Astrocyte (in vitro differentiated cells and primary cell): ENCODE measurements at regions not wholly inside any gene's neighbourhood (a gene's known extent, or its start where the extent isn't known, plus 50 kb on each side); places are given as distances from the start of the nearest gene placed in this dataset.

Source experiments
- DNase-seq: peaks from one replicate; pipeline ENCODE4 v3.0.0-alpha.2; 2010; ENCODE audit warnings: low read depth
- FAIRE-seq: peaks from 2 replicates; lab custom pipeline; 2011; peaks lifted over from hg19 to GRCh38; lab: Jason Lieb, UNC
- H2AFZ ChIP-seq: 2 replicates; pipeline ENCODE4 v1.6.0; 2012; ENCODE audit warnings: low read depth, low read length, inconsistent platforms
- H3K27ac ChIP-seq: 2 replicates; pipeline ENCODE4 v1.5.1; 2011; ENCODE audit warnings: low read depth, low read length, inconsistent platforms
- H3K27me3 ChIP-seq: 2 replicates; pipeline ENCODE4 v1.6.0; 2011; ENCODE audit warnings: low read length, inconsistent platforms; ENCODE audit not compliant: insufficient read depth
- H3K36me3 ChIP-seq: 2 replicates; pipeline ENCODE4 v1.5.1; 2011; ENCODE audit warnings: low read length, inconsistent platforms; ENCODE audit not compliant: insufficient read depth
- H3K4me1 ChIP-seq: 2 replicates; pipeline ENCODE4 v1.5.1; 2011; ENCODE audit warnings: low read length, inconsistent platforms; ENCODE audit not compliant: insufficient read depth
- H3K4me2 ChIP-seq: 2 replicates; pipeline ENCODE4 v1.6.0; 2012; ENCODE audit warnings: low read length, inconsistent platforms
- H3K4me3 ChIP-seq: 2 replicates; pipeline ENCODE4 v1.5.1; 2011; ENCODE audit warnings: low read depth, mild to moderate bottlenecking, low read length, inconsistent platforms; ENCODE audit not compliant: insufficient read depth
- H3K79me2 ChIP-seq: 2 replicates; pipeline ENCODE4 v1.6.0; 2012; ENCODE audit warnings: mild to moderate bottlenecking, low read length, inconsistent platforms; ENCODE audit not compliant: insufficient read depth
- H3K9ac ChIP-seq: 2 replicates; pipeline ENCODE4 v1.6.0; 2012; ENCODE audit warnings: mild to moderate bottlenecking, low read length, inconsistent platforms
- H3K9me3 ChIP-seq: 2 replicates; pipeline ENCODE4 v1.5.1; 2012; ENCODE audit warnings: low read depth, mild to moderate bottlenecking, low read length, inconsistent platforms; ENCODE audit not compliant: insufficient read depth
- H4K20me1 ChIP-seq: 2 replicates; pipeline ENCODE4 v1.6.0; 2012; ENCODE audit warnings: low read length, inconsistent platforms; ENCODE audit not compliant: insufficient read depth
- H3K27ac Mint-ChIP-seq: one replicate; pipeline ENCODE4 v1.8.0; 2021; ENCODE audit warnings: mild to moderate bottlenecking, mixed read lengths; ENCODE audit not compliant: unreplicated experiment
- H3K27me3 Mint-ChIP-seq: one replicate; pipeline ENCODE4 v1.8.0; 2021; ENCODE audit warnings: low read depth, mixed read lengths; ENCODE audit not compliant: unreplicated experiment
- H3K36me3 Mint-ChIP-seq: one replicate; pipeline ENCODE4 v1.8.0; 2021; ENCODE audit warnings: low read depth, mixed read lengths; ENCODE audit not compliant: unreplicated experiment
- H3K4me1 Mint-ChIP-seq: one replicate; pipeline ENCODE4 v1.8.0; 2021; ENCODE audit warnings: low read depth, mixed read lengths; ENCODE audit not compliant: unreplicated experiment
- H3K4me3 Mint-ChIP-seq: one replicate; pipeline ENCODE4 v1.8.0; 2021; ENCODE audit warnings: mild to moderate bottlenecking, moderate library complexity, mixed read lengths; ENCODE audit not compliant: unreplicated experiment
- H3K9me3 Mint-ChIP-seq: one replicate; pipeline ENCODE4 v1.8.0; 2021; ENCODE audit warnings: mild to moderate bottlenecking, mixed read lengths; ENCODE audit not compliant: unreplicated experiment
- CTCF ChIP-seq: IDR thresholded peaks from 2 replicates; pipeline ENCODE4 v1.5.1; 2011; ENCODE audit warnings: low read depth, mild to moderate bottlenecking, inconsistent platforms, low read length, moderate library complexity; ENCODE audit not compliant: insufficient read depth
- EZH2 ChIP-seq: IDR thresholded peaks from 2 replicates; pipeline ENCODE4 v1.6.1; 2012; ENCODE audit warnings: mild to moderate bottlenecking, low read length, inconsistent platforms; ENCODE audit not compliant: insufficient read depth

GRCh38 chr2:81894451-81894990 is 1590.0 kb upstream of the LRRTM1 start:
- no peak overlapping the region for H3K4me3 ChIP-seq
- H3K9me3 Mint-ChIP-seq: no peaks in the 10 kb centered on the region
- H3K27ac ChIP-seq: no peak overlapping the region
- peaks cover 21% of the 10 kb centered on the region for H3K4me1 Mint-ChIP-seq
- no peaks in the 10 kb centered on the region for H3K27me3 ChIP-seq
- no peak overlapping the region for H3K4me3 Mint-ChIP-seq
- DNase-seq: no peak
- no peaks in the 10 kb centered on the region for H3K4me1 ChIP-seq
- no peak overlapping the region for H2AFZ ChIP-seq
- H3K27ac Mint-ChIP-seq: no peak overlapping the region
- H3K79me2 ChIP-seq: no peaks in the 10 kb centered on the region
- H3K9ac ChIP-seq: no peak overlapping the region
- TF ChIP-seq CTCF (no peak), EZH2 (no peak)
- FAIRE-seq: no peak
- H3K27me3 Mint-ChIP-seq: no peaks in the 10 kb centered on the region
- no peaks in the 10 kb centered on the region for H3K9me3 ChIP-seq
- H4K20me1 ChIP-seq: no peaks in the 10 kb centered on the region
- no peaks in the 10 kb centered on the region for H3K36me3 ChIP-seq
- no peaks in the 10 kb centered on the region for H3K36me3 Mint-ChIP-seq
- no peak overlapping the region for H3K4me2 ChIP-seq

GRCh38 chr2:81876624-81877023 is 1572.1 kb upstream of the LRRTM1 start:
- Histone ChIP-seq H3K4me2 (no peak overlapping the region), H4K20me1 (no peaks in the 10 kb centered on the region), H3K36me3 (no peaks in the 10 kb centered on the region), H3K9me3 (no peaks in the 10 kb centered on the region), H2AFZ (no peak overlapping the region), H3K79me2 (no peaks in the 10 kb centered on the region), H3K9ac (no peak overlapping the region), H3K4me1 (no peaks in the 10 kb centered on the region), H3K27me3 (no peaks in the 10 kb centered on the region), H3K27ac (no peak overlapping the region), H3K4me3 (no peak overlapping the region)
- no peak for TF ChIP-seq CTCF
- H3K9me3 Mint-ChIP-seq: no peaks in the 10 kb centered on the region
- H3K36me3 Mint-ChIP-seq: no peaks in the 10 kb centered on the region
- H3K27ac Mint-ChIP-seq: no peak overlapping the region
- no peak overlapping the region for H3K4me3 Mint-ChIP-seq
- H3K4me1 Mint-ChIP-seq: no peaks in the 10 kb centered on the region
- DNase-seq (no peak), FAIRE-seq (no peak)
- no peaks in the 10 kb centered on the region for H3K27me3 Mint-ChIP-seq

GRCh38 chr2:81872006-81872405 is 1567.5 kb upstream of the LRRTM1 start:
- no peaks in the 10 kb centered on the region for H4K20me1 ChIP-seq
- Mint-ChIP-seq H3K4me3 (no peak overlapping the region), H3K4me1 (no peaks in the 10 kb centered on the region), H3K9me3 (no peaks in the 10 kb centered on the region), H3K27ac (no peak overlapping the region), H3K27me3 (no peaks in the 10 kb centered on the region), H3K36me3 (no peaks in the 10 kb centered on the region)
- DNase-seq: no peak
- H3K27ac ChIP-seq: no peak overlapping the region
- no peak overlapping the region for H3K9ac ChIP-seq
- H3K36me3 ChIP-seq: no peaks in the 10 kb centered on the region
- H3K4me1 ChIP-seq: no peaks in the 10 kb centered on the region
- FAIRE-seq: no peak
- no peaks in the 10 kb centered on the region for H3K27me3 ChIP-seq
- H3K79me2 ChIP-seq: no peaks in the 10 kb centered on the region
- H3K4me2 ChIP-seq: no peak overlapping the region
- TF ChIP-seq CTCF (no peak), EZH2 (no peak)
- no peak overlapping the region for H3K4me3 ChIP-seq
- no peaks in the 10 kb centered on the region for H3K9me3 ChIP-seq
- no peak overlapping the region for H2AFZ ChIP-seq
